ENCODE measurements at regions not wholly inside any gene's neighbourhood (a gene's known extent, or its start where the extent isn't known, plus 50 kb on each side); places are given as distances from the start of the nearest gene placed in this dataset.
"Not testable (repeated sequence)": the region's sequence is repeated elsewhere in the genome, so short reads cannot be mapped to it uniquely, and the experiment has no call there.

DNA sequence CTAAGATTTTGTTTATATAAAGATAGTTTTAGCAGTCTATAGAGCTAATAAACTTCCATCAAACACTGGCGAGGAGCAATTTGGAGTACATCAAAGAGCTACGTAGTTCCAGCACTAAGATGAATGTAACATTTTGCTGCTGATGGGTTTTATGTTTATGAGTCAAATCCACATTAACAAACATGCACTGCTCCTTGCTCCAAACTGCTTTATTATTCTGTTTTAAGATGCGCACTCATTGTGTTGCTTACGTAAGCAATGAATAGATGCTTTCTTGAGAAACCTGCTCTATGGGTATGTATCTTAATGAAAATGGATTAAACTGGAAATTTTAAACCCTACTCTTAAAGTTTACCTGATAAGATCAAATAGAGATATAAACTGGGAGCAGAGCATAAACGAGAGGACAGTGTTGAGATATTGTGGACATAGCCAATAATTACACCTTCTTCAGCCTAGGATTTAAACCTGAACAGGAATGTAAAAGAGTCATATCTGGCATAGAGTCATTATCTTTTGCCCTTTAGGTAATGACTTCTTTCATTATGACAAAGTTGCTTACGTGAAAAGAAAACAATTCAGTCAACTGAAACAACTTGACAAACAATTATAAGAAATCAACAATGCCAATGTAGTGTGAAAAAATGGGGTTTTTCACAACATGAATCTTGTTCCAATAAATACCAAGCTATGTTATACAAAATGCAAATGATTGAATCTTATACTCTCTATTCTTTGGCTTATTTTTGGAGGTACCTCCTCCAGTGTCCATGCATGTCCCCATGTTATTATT lies 153.5 kb upstream of the MTPN start:
- H3K4me1 ChIP-seq (ENCODE audit: control insufficient read depth, insufficient read depth, low read length): no peaks in the 10 kb centered on the region
- no peak overlapping the region for H3K4me3 ChIP-seq (ENCODE audit: low read depth, low read length)
- H3K36me3 ChIP-seq (ENCODE audit: control insufficient read depth, insufficient read depth, low read length): no peaks in the 10 kb centered on the region
- no peaks in the 10 kb centered on the region for H3K9me3 ChIP-seq (ENCODE audit: control insufficient read depth, insufficient read depth, low read depth, low read length)
- H3K9ac ChIP-seq (ENCODE audit: low read length): no peak overlapping the region
- no peaks in the 10 kb centered on the region for H3K27me3 ChIP-seq (ENCODE audit: control insufficient read depth, insufficient read depth, low read length)
- no peak overlapping the region for H3K27ac ChIP-seq (ENCODE audit: low read depth, low read length)

DNA sequence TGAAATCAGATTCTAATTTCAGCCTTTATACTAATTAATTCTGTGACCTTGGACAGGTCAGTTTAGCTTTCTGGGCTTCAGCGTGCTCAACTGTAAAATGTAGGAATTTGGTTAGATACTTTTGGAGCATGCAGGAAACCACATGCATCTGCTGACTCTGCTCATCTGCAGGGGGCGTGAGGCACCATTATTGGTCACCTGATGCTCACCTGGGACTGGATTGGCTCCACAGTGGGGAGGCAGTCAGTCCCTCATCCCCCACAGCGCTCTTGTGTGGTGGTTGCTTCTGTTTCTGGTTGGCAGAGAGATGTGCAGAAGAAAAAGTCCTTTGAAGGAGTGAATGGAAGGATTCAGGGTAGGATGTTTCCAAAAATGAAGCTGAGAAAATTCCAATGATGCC lies 150.9 kb upstream of the MTPN start:
- no peaks in the 10 kb centered on the region for H3K36me3 ChIP-seq (ENCODE audit: control insufficient read depth, insufficient read depth, low read length)
- H3K9ac ChIP-seq (ENCODE audit: low read length): no peak overlapping the region
- no peaks in the 10 kb centered on the region for H3K27me3 ChIP-seq (ENCODE audit: control insufficient read depth, insufficient read depth, low read length)
- no peaks in the 10 kb centered on the region for H3K9me3 ChIP-seq (ENCODE audit: control insufficient read depth, insufficient read depth, low read depth, low read length)
- no peak overlapping the region for H3K4me3 ChIP-seq (ENCODE audit: low read depth, low read length)
- H3K27ac ChIP-seq (ENCODE audit: low read depth, low read length): no peak overlapping the region
- H3K4me1 ChIP-seq (ENCODE audit: control insufficient read depth, insufficient read depth, low read length): no peaks in the 10 kb centered on the region

DNA sequence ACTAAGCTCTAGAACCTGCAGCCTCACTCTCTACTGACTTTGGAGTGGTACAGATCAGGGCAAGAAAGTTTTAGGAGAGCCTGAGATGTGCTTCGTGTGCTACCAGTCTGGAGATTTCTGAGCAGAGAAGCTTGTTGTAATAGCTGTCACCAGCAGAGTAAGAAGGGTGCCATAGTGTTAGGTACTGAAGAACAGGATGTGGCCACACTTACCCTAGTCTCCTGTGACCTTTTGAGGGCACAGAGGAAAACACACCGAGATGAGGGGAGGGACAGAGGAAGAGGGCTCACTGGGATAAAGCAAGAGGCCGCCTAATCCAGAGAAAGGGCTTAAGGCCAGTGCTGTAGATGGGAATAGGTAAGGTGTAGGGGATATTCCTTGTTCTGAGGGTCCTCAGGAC lies 146.2 kb upstream of the MTPN start:
- H3K4me3 ChIP-seq (ENCODE audit: low read depth, low read length): no peak overlapping the region
- no peak overlapping the region for H3K9ac ChIP-seq (ENCODE audit: low read length)
- no peaks in the 10 kb centered on the region for H3K4me1 ChIP-seq (ENCODE audit: control insufficient read depth, insufficient read depth, low read length)
- no peak overlapping the region for H3K27ac ChIP-seq (ENCODE audit: low read depth, low read length)
- no peaks in the 10 kb centered on the region for H3K27me3 ChIP-seq (ENCODE audit: control insufficient read depth, insufficient read depth, low read length)
- H3K36me3 ChIP-seq (ENCODE audit: control insufficient read depth, insufficient read depth, low read length): no peaks in the 10 kb centered on the region
- no peaks in the 10 kb centered on the region for H3K9me3 ChIP-seq (ENCODE audit: control insufficient read depth, insufficient read depth, low read depth, low read length)

DNA sequence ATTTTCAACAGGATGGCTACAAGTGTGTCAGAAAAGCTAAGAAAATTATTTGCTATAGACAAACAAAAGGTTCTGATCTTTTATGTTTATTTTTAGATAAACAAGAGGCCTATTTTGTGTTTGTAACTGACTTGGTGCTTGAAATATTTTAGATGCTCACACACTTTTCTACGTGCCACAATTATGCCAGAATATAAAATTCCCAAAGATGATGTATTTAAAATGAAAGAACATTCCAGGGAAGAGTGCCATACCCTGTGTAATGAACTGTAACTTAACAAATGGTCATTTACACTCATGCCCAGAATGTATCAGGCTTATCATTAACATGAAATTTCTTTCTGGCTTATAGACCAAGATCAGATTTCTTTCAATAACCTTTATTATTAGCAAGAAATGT lies 144.9 kb upstream of the MTPN start:
- no peak overlapping the region for H3K4me3 ChIP-seq (ENCODE audit: low read depth, low read length)
- H3K27me3 ChIP-seq (ENCODE audit: control insufficient read depth, insufficient read depth, low read length): no peaks in the 10 kb centered on the region
- H3K9me3 ChIP-seq (ENCODE audit: control insufficient read depth, insufficient read depth, low read depth, low read length): no peaks in the 10 kb centered on the region
- no peak overlapping the region for H3K27ac ChIP-seq (ENCODE audit: low read depth, low read length)
- no peaks in the 10 kb centered on the region for H3K36me3 ChIP-seq (ENCODE audit: control insufficient read depth, insufficient read depth, low read length)
- H3K4me1 ChIP-seq (ENCODE audit: control insufficient read depth, insufficient read depth, low read length): no peaks in the 10 kb centered on the region
- H3K9ac ChIP-seq (ENCODE audit: low read length): no peak overlapping the region

DNA sequence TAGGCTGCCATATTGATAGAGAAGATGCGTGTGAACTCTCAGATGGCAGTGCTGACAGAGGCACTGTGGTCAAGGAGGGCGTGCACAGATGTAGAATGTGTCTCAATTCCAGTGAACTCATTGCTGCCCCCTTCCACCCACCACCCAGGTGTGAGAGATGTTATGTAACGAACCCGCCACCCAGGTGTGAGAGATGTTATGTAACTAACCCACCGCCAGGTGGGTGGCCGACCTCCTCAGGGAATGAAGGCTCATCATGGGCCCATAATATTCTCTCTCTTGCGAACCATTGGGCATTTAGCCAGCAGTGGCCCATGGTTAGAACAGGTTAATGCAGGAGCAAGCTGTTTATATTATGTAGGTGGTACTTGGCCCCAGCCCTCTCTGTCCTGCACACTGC lies 140.4 kb upstream of the MTPN start:
- Histone ChIP-seq H3K4me1 (ENCODE audit: control insufficient read depth, insufficient read depth, low read length) (no peaks in the 10 kb centered on the region), H3K27me3 (ENCODE audit: control insufficient read depth, insufficient read depth, low read length) (no peaks in the 10 kb centered on the region), H3K4me3 (ENCODE audit: low read depth, low read length) (no peak overlapping the region), H3K9ac (ENCODE audit: low read length) (no peak overlapping the region), H3K9me3 (ENCODE audit: control insufficient read depth, insufficient read depth, low read depth, low read length) (no peaks in the 10 kb centered on the region), H3K27ac (ENCODE audit: low read depth, low read length) (no peak overlapping the region), H3K36me3 (ENCODE audit: control insufficient read depth, insufficient read depth, low read length) (no peaks in the 10 kb centered on the region)

DNA sequence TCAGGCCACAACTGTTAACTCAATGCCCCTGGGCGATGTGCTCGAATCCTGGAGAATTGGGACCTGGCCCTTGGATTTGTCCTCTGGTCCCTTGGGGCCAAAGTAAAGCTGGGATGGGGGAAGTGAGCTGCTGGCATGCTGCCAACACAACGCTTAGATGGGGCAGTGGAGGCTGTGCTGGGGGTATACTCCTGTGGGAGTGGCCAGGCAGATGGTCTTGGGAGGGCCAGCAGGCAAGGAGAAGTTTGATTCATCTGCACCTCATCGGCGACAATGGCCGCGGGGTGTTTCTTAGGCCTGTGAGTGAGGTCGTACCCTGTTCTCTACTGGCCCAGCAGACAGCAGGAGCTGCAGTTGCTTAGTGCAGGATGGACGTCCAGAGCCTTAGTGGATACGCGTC lies 139.0 kb upstream of the MTPN start:
- Histone ChIP-seq H3K4me1 (ENCODE audit: control insufficient read depth, insufficient read depth, low read length) (no peaks in the 10 kb centered on the region), H3K27me3 (ENCODE audit: control insufficient read depth, insufficient read depth, low read length) (no peaks in the 10 kb centered on the region), H3K9me3 (ENCODE audit: control insufficient read depth, insufficient read depth, low read depth, low read length) (no peaks in the 10 kb centered on the region), H3K36me3 (ENCODE audit: control insufficient read depth, insufficient read depth, low read length) (no peaks in the 10 kb centered on the region), H3K4me3 (ENCODE audit: low read depth, low read length) (no peak overlapping the region), H3K27ac (ENCODE audit: low read depth, low read length) (no peak overlapping the region), H3K9ac (ENCODE audit: low read length) (no peak overlapping the region)

DNA sequence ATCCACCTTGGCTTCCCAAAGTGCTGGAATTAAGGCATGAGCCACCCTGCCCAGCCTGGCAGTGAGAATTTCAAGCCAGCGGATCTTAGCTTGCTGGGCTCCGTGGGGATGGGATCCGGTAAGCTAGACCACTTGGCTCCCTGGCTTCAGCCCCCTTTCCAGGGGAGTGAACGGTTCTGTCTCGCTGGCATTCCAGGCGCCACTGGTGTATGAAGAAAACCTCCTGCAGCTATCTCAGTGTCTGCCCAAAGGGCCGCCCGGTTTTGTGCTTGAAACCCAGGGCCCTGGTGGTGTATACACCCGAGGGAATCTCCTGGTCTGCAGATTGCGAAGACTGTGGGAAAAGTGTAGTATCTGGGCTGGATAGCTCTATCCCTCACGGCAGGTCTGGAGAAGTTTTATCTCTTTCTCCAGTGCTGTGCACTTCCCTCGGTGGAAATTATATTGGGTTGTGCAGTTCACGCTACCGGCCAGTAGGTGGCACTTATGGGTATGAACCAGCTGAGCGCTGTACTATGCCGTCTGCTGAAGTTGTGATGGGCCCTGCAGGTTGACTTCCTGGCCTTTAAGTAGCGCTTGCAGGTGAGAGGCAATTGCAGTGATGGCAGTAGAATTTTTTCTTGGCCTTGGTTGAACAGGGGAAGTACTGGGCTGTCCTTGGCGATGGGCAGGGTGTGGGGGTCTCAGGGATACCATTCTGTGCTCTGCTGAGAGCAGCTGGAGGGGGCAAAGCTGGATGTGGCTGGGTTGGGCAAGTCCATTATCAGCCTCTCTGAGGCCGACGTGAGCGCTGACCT lies 138.0 kb upstream of the MTPN start:
- Histone ChIP-seq H3K4me3 (ENCODE audit: low read depth, low read length) (no peak overlapping the region), H3K27ac (ENCODE audit: low read depth, low read length) (no peak overlapping the region), H3K9me3 (ENCODE audit: control insufficient read depth, insufficient read depth, low read depth, low read length) (no peaks in the 10 kb centered on the region), H3K36me3 (ENCODE audit: control insufficient read depth, insufficient read depth, low read length) (no peaks in the 10 kb centered on the region), H3K27me3 (ENCODE audit: control insufficient read depth, insufficient read depth, low read length) (no peaks in the 10 kb centered on the region), H3K9ac (ENCODE audit: low read length) (no peak overlapping the region), H3K4me1 (ENCODE audit: control insufficient read depth, insufficient read depth, low read length) (no peaks in the 10 kb centered on the region)

DNA sequence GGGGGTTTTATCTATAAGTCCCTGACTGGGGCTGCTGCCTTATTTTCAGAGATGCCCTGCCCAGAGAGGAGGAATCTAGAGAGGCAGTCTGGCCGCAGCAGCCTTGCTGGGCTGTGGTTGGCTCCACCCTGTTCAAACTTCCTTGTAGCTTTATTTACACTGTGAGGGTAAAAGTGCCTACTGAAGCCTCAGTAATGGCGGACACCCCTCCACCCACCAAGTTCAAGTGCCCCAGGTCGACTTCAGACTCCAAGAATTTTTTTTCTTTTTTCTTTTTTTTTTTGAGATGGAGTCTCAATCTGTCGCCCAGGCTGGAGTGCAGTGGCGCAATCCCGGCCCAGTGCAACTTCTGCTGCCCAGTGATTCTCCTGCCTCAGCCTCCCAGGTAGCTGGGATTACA lies 137.3 kb upstream of the MTPN start:
- H3K27ac ChIP-seq (ENCODE audit: low read depth, low read length); H3K36me3 ChIP-seq (ENCODE audit: control insufficient read depth, insufficient read depth, low read length); H3K9me3 ChIP-seq (ENCODE audit: control insufficient read depth, insufficient read depth, low read depth, low read length); H3K4me3 ChIP-seq (ENCODE audit: low read depth, low read length); H3K9ac ChIP-seq (ENCODE audit: low read length); H3K4me1 ChIP-seq (ENCODE audit: control insufficient read depth, insufficient read depth, low read length); H3K27me3 ChIP-seq (ENCODE audit: control insufficient read depth, insufficient read depth, low read length): not testable (repeated sequence)

DNA sequence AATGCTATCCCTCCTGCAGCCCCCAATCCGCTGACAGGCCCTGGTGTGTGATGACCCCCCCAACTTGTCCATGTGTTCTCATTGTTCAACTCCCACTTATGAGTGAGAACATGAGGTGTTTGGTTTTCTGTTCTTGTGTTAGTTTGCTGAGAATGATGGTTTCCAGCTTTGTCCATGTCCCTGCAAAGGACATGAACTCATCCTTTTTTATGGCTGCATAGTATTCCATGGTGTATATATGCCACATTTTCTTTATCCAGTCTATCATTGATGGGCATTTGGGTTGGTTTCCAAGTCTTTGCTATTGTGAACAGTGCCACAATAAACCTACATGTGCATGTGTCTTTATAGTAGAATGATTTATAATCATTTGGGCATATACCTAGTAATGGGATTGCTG lies 131.9 kb upstream of the MTPN start:
- not testable (repeated sequence) for H3K4me1 ChIP-seq (ENCODE audit: control insufficient read depth, insufficient read depth, low read length); H3K4me3 ChIP-seq (ENCODE audit: low read depth, low read length); H3K36me3 ChIP-seq (ENCODE audit: control insufficient read depth, insufficient read depth, low read length); H3K27ac ChIP-seq (ENCODE audit: low read depth, low read length); H3K9me3 ChIP-seq (ENCODE audit: control insufficient read depth, insufficient read depth, low read depth, low read length); H3K9ac ChIP-seq (ENCODE audit: low read length); H3K27me3 ChIP-seq (ENCODE audit: control insufficient read depth, insufficient read depth, low read length)

DNA sequence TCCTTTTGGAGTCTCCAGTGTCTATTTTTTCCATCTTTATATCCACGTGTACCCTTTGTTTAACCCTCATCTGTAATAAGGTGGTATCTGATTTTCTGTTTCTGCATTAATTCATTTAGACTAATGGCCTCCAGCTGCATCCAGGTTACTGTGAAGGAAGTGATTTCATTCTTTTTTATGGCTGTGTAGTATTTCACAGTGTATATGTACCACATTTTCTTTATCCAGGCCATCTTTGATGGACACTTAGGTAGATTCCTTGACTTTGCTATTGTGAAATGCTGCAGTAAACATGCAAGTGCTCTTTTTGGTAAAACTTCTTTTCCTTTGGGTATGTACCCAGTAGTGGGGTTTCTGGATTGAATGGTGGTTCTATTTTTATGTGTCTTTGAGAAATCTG lies 128.0 kb upstream of the MTPN start:
- Histone ChIP-seq H3K36me3 (ENCODE audit: control insufficient read depth, insufficient read depth, low read length) (no peaks in the 10 kb centered on the region), H3K9me3 (ENCODE audit: control insufficient read depth, insufficient read depth, low read depth, low read length) (peaks cover 10% of the 10 kb centered on the region), H3K4me1 (ENCODE audit: control insufficient read depth, insufficient read depth, low read length) (no peaks in the 10 kb centered on the region), H3K4me3 (ENCODE audit: low read depth, low read length) (no peak overlapping the region), H3K9ac (ENCODE audit: low read length) (no peak overlapping the region), H3K27me3 (ENCODE audit: control insufficient read depth, insufficient read depth, low read length) (no peaks in the 10 kb centered on the region), H3K27ac (ENCODE audit: low read depth, low read length) (no peak overlapping the region)

DNA sequence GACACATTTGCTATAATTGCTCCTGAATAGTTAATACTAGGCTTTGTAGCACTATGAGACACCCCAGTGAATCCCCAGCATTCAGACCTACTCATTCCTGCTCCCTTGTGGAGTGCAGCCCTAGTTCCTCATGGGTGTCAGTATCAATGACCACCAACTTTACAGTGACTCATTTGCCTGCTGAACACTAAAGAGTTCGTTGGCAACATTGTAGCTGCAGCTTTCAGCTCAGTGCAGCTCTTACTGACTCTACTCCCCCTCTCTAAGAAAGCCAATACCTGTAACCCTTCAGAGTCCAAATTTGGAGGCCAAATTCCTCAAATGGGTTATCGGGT lies 127.1 kb upstream of the MTPN start:
- Histone ChIP-seq H3K36me3 (ENCODE audit: control insufficient read depth, insufficient read depth, low read length) (no peaks in the 10 kb centered on the region), H3K9me3 (ENCODE audit: control insufficient read depth, insufficient read depth, low read depth, low read length) (peaks cover 18% of the 10 kb centered on the region), H3K4me3 (ENCODE audit: low read depth, low read length) (no peak overlapping the region), H3K27me3 (ENCODE audit: control insufficient read depth, insufficient read depth, low read length) (no peaks in the 10 kb centered on the region), H3K4me1 (ENCODE audit: control insufficient read depth, insufficient read depth, low read length) (no peaks in the 10 kb centered on the region), H3K27ac (ENCODE audit: low read depth, low read length) (no peak overlapping the region), H3K9ac (ENCODE audit: low read length) (no peak overlapping the region)
